ENCODE measurements at regions not wholly inside any gene's neighbourhood (a gene's known extent, or its start where the extent isn't known, plus 50 kb on each side); places are given as distances from the start of the nearest gene placed in this dataset.

DNA sequence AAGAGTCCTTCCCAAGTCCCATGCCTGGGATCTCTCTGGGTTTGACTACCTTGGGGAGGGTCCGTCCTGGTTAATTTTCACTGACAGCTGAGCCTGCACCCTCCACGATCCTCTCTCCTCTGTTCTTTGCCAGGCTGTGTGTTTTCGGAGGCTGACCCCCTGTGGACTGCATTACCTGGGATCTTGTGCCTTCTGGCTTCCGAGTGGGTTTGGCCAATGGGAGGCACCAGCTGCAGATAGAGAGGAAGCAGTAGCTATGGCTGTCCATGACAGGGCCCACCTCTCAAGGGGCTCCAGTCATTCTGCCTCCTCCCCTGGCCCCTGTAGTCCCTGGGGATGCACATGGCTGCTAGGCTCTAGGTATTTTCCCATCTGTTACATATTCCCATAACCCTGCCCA lies 285.0 kb downstream of the DMRT2 start:
- no peak for DNase-seq

DNA sequence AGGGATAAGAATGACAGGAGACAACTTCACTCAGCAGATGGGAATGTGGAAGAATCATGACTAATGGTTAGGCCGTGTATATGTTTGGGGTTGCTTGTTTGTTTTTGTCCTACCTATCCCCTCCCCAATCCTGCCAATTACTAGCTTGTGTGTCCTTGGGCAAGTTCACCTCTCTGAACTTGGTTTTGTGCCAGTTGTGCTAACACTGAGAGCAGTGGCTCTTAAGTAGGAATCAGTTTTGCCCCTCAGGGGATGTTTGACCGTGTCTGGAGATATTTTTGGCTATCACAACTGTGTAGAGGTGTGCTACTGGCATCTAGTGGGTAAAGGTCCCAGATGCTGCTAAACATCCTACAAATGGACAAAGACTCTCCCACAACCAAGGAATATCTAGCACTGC lies 287.0 kb downstream of the DMRT2 start:
- DNase-seq: no peak

- no peak for DNase-seq
These were observed 290.2 kb downstream of the DMRT2 start for GRCh38 chr9:1340390-1340789.

DNA sequence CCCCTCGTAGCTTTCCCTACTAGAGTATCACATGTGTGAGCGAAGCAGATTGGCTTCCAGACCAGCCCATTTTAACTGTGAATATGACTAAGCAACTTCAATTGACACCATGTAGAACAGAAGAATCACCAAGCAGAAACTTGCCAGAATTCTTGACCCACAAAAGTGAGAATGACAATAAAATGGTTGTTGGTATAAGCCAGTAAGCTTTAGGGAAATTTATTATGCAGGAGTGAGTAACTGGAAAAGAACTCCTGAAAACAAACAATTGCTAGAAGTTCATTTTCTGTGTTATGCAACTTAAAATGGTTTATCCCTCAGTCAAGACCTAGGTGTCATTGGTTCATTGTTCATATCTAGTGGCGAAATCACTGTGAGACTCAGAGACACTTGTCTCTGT lies 303.1 kb downstream of the DMRT2 start:
- DNase-seq: no peak

DNA sequence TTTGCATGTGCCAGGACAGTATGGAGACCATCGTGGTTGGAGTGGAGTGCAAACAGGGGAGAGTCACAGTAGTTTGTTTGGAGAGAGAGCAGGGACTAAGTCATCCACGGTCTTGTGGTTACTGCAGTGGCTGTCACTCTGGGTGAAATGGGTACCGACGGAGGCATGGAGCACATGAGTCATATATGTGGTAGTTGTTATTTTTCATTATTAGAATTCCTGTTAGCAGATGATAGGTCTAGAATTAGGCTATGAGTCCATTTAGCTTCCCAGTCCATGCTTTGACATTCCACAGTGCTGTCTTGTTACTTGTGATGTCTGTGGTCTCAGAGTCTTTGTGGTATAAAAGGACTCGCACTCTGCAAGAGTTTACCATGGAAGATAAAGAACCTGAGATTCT lies 303.9 kb downstream of the DMRT2 start:
- DNase-seq: no peak

DNA sequence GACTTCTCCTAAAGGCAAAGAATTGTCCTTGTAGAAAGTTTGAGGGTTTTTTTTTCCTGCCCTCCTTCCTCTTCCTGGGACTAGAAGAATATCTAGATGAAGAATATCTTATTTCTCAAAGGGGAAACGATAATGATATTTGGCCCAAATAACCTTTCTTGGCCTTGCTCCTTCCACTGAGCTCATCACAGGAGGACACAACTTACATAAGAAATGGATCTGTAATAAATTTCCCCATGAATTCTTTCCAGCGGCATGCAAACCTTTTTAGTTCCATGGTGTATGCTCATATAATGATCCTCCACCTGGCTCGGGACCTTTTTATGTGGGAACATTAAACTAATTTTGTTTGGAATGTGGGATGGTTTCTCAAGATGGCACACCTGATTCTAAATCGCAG lies 304.4 kb downstream of the DMRT2 start:
- no peak for DNase-seq

GRCh38 chr9:1355656-1356055 lies 305.5 kb downstream of the DMRT2 start:
- no peak for DNase-seq

GRCh38 chr9:1362845-1363244 lies 312.7 kb downstream of the DMRT2 start:
- DNase-seq: no peak

DNA sequence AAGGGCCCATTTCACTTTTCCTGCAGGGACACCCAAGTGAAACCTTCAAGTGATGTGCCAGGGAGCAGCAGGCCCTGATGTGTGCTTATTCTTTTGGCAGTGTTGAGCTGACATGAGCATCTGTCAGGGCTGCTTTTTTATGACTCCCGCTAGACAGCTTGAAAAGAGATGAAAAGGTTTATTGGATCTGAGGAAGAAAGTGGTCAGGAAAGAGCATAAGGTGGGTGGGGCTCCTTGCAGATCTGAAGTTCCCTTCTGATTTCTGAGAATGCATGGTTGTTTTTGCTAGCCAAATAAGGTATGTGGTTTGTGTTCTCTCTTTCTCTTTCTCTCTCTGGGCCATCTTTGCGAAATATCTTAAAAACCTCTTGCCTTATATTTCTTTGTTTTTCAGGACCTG lies 316.1 kb downstream of the DMRT2 start:
- DNase-seq: no peak

GRCh38 chr9:1369297-1369696 lies 319.1 kb downstream of the DMRT2 start:
- DNase-seq: no peak

DNA sequence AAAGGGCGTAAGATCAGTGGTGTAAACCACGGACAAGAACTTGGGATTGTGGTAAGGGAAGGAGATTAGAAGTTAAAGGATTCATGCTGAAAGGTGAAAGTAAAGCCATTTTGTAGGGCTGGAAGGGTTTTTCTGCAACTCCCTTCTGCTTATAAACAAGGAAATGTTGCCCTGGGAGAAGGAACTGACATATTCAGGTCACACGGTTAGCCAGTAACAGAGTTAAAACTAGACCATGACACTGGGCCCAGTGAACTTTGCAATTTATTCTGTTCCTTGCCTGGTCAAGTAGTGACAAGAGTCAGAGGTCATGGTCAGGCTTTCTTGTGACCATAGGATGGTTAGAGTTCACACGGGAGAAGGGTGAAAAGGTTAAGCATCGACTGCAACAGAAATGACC lies 323.3 kb downstream of the DMRT2 start:
- DNase-seq: no peak

GRCh38 chr9:1383899-1384455 lies 333.8 kb downstream of the DMRT2 start:
- no peak for DNase-seq

DNA sequence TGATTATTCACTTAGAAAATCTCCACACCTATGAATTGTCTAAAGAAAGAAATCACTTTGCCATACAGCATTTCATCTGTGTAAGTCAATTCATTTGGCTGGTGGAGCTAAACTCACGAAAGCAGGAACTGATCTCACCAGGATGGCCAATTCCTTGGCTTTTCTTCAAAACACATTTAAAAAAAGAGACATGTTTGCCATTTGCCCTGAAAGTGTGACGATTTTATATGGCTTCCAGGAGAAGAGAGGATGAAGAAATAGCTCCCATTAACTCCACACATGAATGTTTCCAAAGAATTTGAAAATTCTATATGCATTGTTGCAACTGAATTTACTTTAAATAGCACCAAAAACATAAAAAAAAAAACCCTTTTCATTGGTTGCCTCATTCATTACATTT lies 334.7 kb downstream of the DMRT2 start:
- DNase-seq: no peak

DNA sequence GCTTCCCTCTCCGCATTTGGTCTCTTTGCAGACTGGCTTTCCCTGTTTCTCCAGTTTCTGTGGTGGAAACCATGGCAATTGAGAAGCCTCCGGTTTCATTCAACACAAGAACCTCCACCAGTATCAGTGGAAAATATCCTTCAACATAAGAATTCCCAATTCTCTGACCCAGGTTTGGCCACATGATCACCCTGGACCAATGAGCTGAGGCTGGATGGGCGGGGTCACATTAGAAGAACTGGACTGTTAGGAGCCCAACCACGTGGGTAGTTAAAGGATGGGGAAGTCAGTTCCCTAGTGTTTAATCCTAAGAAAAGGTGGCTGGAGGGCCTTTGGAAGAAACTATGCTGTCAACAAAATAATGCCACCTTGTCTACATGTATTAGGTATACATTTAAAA lies 336.3 kb downstream of the DMRT2 start:
- no peak for DNase-seq

- DNase-seq: no peak
These were observed 338.1 kb downstream of the DMRT2 start for GRCh38 chr9:1388216-1388615.

DNA sequence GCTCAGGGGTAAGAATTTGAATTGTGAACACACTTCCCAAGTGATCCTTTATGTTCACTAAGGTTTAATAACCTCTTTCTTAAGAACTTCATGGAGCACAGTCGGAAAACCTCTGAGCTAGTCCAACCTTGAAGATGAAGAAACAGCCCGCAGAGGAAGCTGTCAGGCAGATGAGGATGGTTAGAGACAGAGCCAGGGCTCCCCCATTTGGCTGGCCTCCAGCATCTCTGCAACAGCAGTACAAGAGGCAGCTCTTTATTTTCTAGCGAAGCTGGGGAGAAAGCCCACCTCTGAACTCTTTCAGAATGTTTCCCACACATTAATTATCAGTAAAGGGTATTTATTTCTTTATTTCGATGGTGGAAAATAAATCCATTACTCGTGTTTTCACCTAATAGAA lies 350.8 kb downstream of the DMRT2 start:
- no peak for DNase-seq

DNA sequence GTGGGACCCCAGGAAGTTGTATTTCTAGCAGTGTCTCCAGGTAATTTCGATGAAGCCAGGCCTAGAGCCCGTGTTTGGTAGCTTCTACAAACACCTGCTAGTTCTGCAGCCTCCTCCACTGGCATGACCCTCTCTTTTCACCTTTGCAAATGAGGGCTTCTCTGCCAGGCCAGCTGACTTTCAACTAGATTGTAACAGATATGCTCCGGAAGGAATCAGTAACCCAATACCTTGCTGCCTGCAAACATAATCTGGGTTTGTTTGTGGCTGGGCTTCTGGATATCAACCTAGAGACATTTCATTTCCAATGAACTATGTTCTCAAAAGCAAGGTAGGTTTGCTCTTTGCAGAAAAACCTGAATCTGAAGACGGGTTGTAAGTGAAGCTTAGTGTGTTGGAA lies 354.8 kb downstream of the DMRT2 start:
- no peak for DNase-seq

DNA sequence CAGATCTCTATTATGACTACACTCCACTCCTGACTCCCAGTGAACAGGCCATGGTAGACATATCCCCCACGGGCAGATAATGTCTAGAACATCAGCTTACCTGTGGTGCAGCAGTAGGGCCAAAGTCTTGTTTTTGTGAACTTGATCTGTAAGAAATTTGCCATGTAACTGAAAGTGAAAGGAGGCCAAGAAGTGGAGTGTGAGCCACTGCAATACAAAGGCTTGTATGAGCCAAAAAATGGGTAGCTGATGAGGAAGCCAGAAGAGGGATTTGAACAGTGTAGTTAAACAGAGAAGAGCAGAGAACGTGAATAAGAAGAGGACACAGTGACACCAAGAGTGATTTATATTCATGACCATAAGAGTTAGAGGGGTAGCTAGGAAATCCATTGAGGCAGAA lies 361.7 kb downstream of the DMRT2 start:
- DNase-seq: no peak

GRCh38 chr9:1414711-1415131 lies 364.6 kb downstream of the DMRT2 start:
- no peak for DNase-seq

DNA sequence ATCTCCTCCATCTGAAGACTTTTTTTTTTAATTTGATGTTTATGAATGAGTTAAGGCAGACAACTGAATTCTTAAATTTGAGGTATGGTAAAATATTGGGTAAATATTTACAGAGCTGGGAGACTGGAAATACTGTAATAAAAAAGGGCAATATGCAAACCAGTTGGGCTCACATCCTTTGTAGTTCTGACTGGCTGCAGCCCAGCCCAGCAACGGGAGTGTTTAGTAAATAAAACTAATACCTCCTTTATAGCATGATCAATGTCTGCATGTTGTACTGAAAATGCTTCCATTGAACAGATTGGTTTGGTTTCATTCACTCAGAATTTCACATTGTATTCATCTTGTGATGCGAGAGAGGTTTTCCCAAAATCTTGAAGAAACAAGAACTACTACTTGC lies 365.0 kb downstream of the DMRT2 start:
- no peak for DNase-seq

- DNase-seq: no peak
These were observed 366.1 kb downstream of the DMRT2 start for GRCh38 chr9:1416261-1416660.

GRCh38 chr9:1421436-1421835 lies 371.3 kb downstream of the DMRT2 start:
- DNase-seq: no peak

DNA sequence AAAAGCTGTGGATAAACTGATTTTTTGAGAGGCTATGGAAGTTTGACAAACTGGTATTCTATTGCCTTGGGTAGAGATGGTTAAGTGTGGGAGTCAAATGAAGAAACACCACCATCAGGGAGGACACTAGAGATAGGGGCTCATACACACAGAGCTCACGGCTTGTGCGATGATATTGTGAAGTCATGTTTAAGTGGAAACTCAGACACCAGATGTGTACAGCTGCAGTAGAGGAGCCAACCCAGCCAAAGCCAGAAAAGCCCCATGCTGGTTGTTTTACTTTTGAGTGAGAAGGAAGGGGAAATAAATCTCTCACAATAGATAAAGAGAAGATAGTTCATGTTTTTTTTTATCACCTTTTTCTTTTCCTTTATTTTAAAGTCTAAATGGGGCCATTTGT lies 377.7 kb downstream of the DMRT2 start:
- DNase-seq: no peak

DNA sequence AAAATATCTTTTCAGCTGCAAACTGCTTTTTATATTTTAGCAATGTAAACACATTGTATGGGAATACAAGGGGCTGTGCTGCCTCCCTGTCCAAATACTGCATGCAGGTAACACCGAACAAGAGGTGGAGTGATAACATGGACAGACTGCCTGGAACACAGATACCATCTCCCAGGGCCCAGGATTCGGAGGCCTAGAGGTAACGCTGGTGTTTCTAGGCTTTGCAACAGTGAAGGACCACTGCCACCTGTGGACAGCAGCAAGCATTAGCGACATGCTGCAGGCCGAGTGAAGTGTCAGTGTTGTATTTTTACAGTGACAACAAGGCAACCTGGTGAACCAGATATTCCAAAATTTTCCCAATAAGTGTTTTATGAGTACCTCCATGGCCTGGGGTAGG lies 379.1 kb downstream of the DMRT2 start:
- no peak for DNase-seq

DNA sequence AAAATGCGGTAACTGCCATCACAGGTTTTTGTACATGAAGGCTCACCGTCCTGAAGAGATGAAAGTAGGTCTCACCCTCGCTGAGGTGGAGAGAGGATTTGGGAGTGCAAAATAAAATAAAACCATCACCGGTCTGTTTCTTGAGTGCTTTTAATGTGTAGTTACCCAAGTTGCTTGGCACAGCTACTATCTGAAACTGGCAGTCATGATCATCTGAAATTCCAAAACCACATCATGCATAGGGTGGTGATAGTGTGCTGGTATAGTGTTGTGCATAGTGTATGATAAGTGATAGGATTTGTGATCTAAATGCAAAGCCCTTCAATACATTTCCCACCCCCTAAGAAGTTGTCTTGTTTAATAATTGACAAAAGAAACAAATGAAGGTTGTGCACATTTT lies 381.3 kb downstream of the DMRT2 start:
- no peak for DNase-seq
